ENCODE measurements at regions not wholly inside any gene's neighbourhood (a gene's known extent, or its start where the extent isn't known, plus 50 kb on each side); places are given as distances from the start of the nearest gene placed in this dataset.

DNA sequence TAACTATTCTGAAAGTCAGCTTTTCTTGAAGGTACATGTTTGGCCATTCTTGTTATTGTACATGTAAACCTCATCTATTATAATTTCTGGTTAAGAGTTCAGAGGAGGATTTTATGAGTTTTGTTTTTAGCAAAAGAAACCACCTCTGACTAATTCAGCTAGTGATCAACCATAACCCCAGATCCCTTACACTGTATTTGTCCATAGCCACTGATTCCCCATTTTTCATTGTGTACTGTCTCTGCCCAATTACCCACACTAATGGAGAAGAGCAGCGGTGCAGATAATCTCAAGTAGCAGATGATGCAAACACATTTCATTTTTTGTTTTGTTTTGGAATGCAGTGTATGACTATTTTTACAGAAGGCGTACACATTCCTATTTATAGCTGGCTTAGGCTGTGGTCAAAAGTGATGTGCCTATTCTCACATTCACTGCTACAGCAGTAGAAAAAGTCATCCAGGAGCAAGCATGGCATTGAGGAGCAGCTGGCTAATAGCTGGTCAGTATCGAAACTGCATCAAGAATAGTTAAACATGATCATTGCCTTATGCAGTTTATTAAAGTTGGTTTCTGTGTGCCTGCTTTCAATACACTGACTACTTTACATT is 988.3 kb downstream of the DTWD2 start:
- TF ChIP-seq, protein P1, sequence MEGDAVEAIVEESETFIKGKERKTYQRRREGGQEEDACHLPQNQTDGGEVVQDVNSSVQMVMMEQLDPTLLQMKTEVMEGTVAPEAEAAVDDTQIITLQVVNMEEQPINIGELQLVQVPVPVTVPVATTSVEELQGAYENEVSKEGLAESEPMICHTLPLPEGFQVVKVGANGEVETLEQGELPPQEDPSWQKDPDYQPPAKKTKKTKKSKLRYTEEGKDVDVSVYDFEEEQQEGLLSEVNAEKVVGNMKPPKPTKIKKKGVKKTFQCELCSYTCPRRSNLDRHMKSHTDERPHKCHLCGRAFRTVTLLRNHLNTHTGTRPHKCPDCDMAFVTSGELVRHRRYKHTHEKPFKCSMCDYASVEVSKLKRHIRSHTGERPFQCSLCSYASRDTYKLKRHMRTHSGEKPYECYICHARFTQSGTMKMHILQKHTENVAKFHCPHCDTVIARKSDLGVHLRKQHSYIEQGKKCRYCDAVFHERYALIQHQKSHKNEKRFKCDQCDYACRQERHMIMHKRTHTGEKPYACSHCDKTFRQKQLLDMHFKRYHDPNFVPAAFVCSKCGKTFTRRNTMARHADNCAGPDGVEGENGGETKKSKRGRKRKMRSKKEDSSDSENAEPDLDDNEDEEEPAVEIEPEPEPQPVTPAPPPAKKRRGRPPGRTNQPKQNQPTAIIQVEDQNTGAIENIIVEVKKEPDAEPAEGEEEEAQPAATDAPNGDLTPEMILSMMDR (IDR thresholded peaks at IDR 0.05): no peak
- TF ChIP-seq POLR2AphosphoS5 (IDR thresholded peaks at IDR 0.05): no peak
